ENCODE measurements at regions not wholly inside any gene's neighbourhood (a gene's known extent, or its start where the extent isn't known, plus 50 kb on each side); places are given as distances from the start of the nearest gene placed in this dataset.

GRCh38 chr13:89749888-89750287 lies 1597.6 kb upstream of the MIR17HG start:
- TF ChIP-seq CTCF (conservative IDR thresholded peaks at IDR 0.05; ENCODE audit: low read depth, low read length), result no peak
- no peak for TF ChIP-seq EZH2 (IDR thresholded peaks at IDR 0.05; ENCODE audit: borderline replicate concordance, low read depth, low read length, poor library complexity, severe bottlenecking)
- intact Hi-C loops (cut with micrococcal nuclease; ENCODE audit: unreplicated experiment), result no loop called here
- POLR2A ChIA-PET (ENCODE audit: low non-redundant PET), result no interaction called here
- CTCF ChIA-PET, result no interaction called here
- no peaks in the 10 kb centered on the region for H3K36me3 ChIP-seq (ENCODE audit: insufficient read depth, low read length, poor library complexity, severe bottlenecking)
- BruUV-seq (replicated peaks), result no TSS peak
- no peak overlapping the region for H3K27ac ChIP-seq (ENCODE audit: low read depth, low read length, poor library complexity, severe bottlenecking)
- H3K4me3 ChIP-seq (ENCODE audit: low read depth, low read length, poor library complexity, severe bottlenecking), result no peak overlapping the region
- H3K9me3 ChIP-seq (ENCODE audit: low read depth, low read length, poor library complexity, severe bottlenecking), result no peaks in the 10 kb centered on the region
- no peaks in the 10 kb centered on the region for H3K4me1 ChIP-seq (ENCODE audit: insufficient read depth, low read length, poor library complexity, severe bottlenecking)
- DNase-seq (ENCODE audit: low spot score), result no peak
- H3K27me3 ChIP-seq (replicated peaks; ENCODE audit: insufficient read depth, low read depth, low read length, poor library complexity), result no peaks in the 10 kb centered on the region

- no peak overlapping the region for H3K27ac ChIP-seq (ENCODE audit: low read depth, low read length, poor library complexity, severe bottlenecking)
- no peak for TF ChIP-seq CTCF (conservative IDR thresholded peaks at IDR 0.05; ENCODE audit: low read depth, low read length)
- TF ChIP-seq EZH2 (IDR thresholded peaks at IDR 0.05; ENCODE audit: borderline replicate concordance, low read depth, low read length, poor library complexity, severe bottlenecking), result no peak
- no peaks in the 10 kb centered on the region for H3K4me1 ChIP-seq (ENCODE audit: insufficient read depth, low read length, poor library complexity, severe bottlenecking)
- no peak for DNase-seq (ENCODE audit: low spot score)
- no peaks in the 10 kb centered on the region for H3K36me3 ChIP-seq (ENCODE audit: insufficient read depth, low read length, poor library complexity, severe bottlenecking)
- intact Hi-C loops (cut with micrococcal nuclease; ENCODE audit: unreplicated experiment), result no loop called here
- POLR2A ChIA-PET (ENCODE audit: low non-redundant PET), result no interaction called here
- no TSS peak for BruUV-seq (replicated peaks)
- H3K27me3 ChIP-seq (replicated peaks; ENCODE audit: insufficient read depth, low read depth, low read length, poor library complexity), result no peaks in the 10 kb centered on the region
- no peaks in the 10 kb centered on the region for H3K9me3 ChIP-seq (ENCODE audit: low read depth, low read length, poor library complexity, severe bottlenecking)
- CTCF ChIA-PET, result no interaction called here
- no peak overlapping the region for H3K4me3 ChIP-seq (ENCODE audit: low read depth, low read length, poor library complexity, severe bottlenecking)
Observed at GRCh38 chr13:89750371-89750770, 1597.1 kb upstream of the MIR17HG start.

GRCh38 chr13:89751432-89751930 lies 1596.0 kb upstream of the MIR17HG start:
- intact Hi-C loops (cut with micrococcal nuclease; ENCODE audit: unreplicated experiment), result no loop called here
- BruUV-seq (replicated peaks), result no TSS peak
- ChIA-PET POLR2A (ENCODE audit: low non-redundant PET) (no interaction called here), CTCF (no interaction called here)
- Histone ChIP-seq H3K4me1 (ENCODE audit: insufficient read depth, low read length, poor library complexity, severe bottlenecking) (no peaks in the 10 kb centered on the region), H3K4me3 (ENCODE audit: low read depth, low read length, poor library complexity, severe bottlenecking) (no peak overlapping the region), H3K27me3 (replicated peaks; ENCODE audit: insufficient read depth, low read depth, low read length, poor library complexity) (no peaks in the 10 kb centered on the region), H3K9me3 (ENCODE audit: low read depth, low read length, poor library complexity, severe bottlenecking) (peaks cover 5% of the 10 kb centered on the region), H3K36me3 (ENCODE audit: insufficient read depth, low read length, poor library complexity, severe bottlenecking) (no peaks in the 10 kb centered on the region), H3K27ac (ENCODE audit: low read depth, low read length, poor library complexity, severe bottlenecking) (no peak overlapping the region)
- DNase-seq (ENCODE audit: low spot score), result no peak
- TF ChIP-seq EZH2 (IDR thresholded peaks at IDR 0.05; ENCODE audit: borderline replicate concordance, low read depth, low read length, poor library complexity, severe bottlenecking) (no peak), CTCF (conservative IDR thresholded peaks at IDR 0.05; ENCODE audit: low read depth, low read length) (no peak)

All from A673 (cell line).